ENCODE measurements at regions not wholly inside any gene's neighbourhood (a gene's known extent, or its start where the extent isn't known, plus 50 kb on each side); places are given as distances from the start of the nearest gene placed in this dataset.
"Not testable (repeated sequence)": the region's sequence is repeated elsewhere in the genome, so short reads cannot be mapped to it uniquely, and the experiment has no call there.

- DNase-seq (ENCODE audit: low read depth, low spot score), result no peak
Measured at GRCh38 chr9:73054091-73054490, 97.6 kb upstream of the ANXA1 start.

GRCh38 chr9:73053543-73053942 is 98.1 kb upstream of the ANXA1 start:
- no peak for DNase-seq (ENCODE audit: low read depth, low spot score)

GRCh38 chr9:73050887-73051550 is 98.2 kb upstream of the ALDH1A1 start:
- DNase-seq (ENCODE audit: low read depth, low spot score), result no peak

- no peak for DNase-seq (ENCODE audit: low read depth, low spot score)
Measured at GRCh38 chr9:73050065-73050816, 97.4 kb upstream of the ALDH1A1 start.

GRCh38 chr9:73049280-73049679 is 96.4 kb upstream of the ALDH1A1 start:
- no peak for DNase-seq (ENCODE audit: low read depth, low spot score)

GRCh38 chr9:73046769-73047168 is 93.9 kb upstream of the ALDH1A1 start:
- no peak for DNase-seq (ENCODE audit: low read depth, low spot score)

GRCh38 chr9:73044776-73045175 is 91.9 kb upstream of the ALDH1A1 start:
- not testable (repeated sequence) for DNase-seq (ENCODE audit: low read depth, low spot score)

GRCh38 chr9:73042155-73042554 is 89.3 kb upstream of the ALDH1A1 start:
- no peak for DNase-seq (ENCODE audit: low read depth, low spot score)

- no peak for DNase-seq (ENCODE audit: low read depth, low spot score)
Measured at GRCh38 chr9:73039271-73040263, 86.7 kb upstream of the ALDH1A1 start.

- no peak for DNase-seq (ENCODE audit: low read depth, low spot score)
Measured at GRCh38 chr9:73038613-73039012, 85.8 kb upstream of the ALDH1A1 start.

GRCh38 chr9:73038089-73038509 is 85.2 kb upstream of the ALDH1A1 start:
- no peak for DNase-seq (ENCODE audit: low read depth, low spot score)

GRCh38 chr9:73037613-73038012 is 84.8 kb upstream of the ALDH1A1 start:
- no peak for DNase-seq (ENCODE audit: low read depth, low spot score)

- DNase-seq (ENCODE audit: low read depth, low spot score), result no peak
Measured at GRCh38 chr9:73034962-73035361, 82.1 kb upstream of the ALDH1A1 start.

GRCh38 chr9:73031350-73031749 is 78.5 kb upstream of the ALDH1A1 start:
- no peak for DNase-seq (ENCODE audit: low read depth, low spot score)

GRCh38 chr9:73030370-73031030 is 77.6 kb upstream of the ALDH1A1 start:
- DNase-seq (ENCODE audit: low read depth, low spot score), result no peak

GRCh38 chr9:73029346-73029745 is 76.5 kb upstream of the ALDH1A1 start:
- DNase-seq (ENCODE audit: low read depth, low spot score), result no peak

GRCh38 chr9:73026375-73026774 is 73.5 kb upstream of the ALDH1A1 start:
- no peak for DNase-seq (ENCODE audit: low read depth, low spot score)

GRCh38 chr9:73024601-73025034 is 71.8 kb upstream of the ALDH1A1 start:
- DNase-seq (ENCODE audit: low read depth, low spot score), result no peak

GRCh38 chr9:73023025-73023541 is 70.2 kb upstream of the ALDH1A1 start:
- DNase-seq (ENCODE audit: low read depth, low spot score), result peak; percentile 57

- no peak for DNase-seq (ENCODE audit: low read depth, low spot score)
Measured at GRCh38 chr9:73022353-73022752, 69.5 kb upstream of the ALDH1A1 start.

GRCh38 chr9:73020877-73021276 is 68.0 kb upstream of the ALDH1A1 start:
- no peak for DNase-seq (ENCODE audit: low read depth, low spot score)
